ENCODE measurements at regions not wholly inside any gene's neighbourhood (a gene's known extent, or its start where the extent isn't known, plus 50 kb on each side); places are given as distances from the start of the nearest gene placed in this dataset.

GRCh38 chr5:89253666-89254352, 370.8 kb upstream of the MEF2C start:
- DNase-seq: peak; percentile 75

- no peak for DNase-seq
These were observed 363.9 kb upstream of the MEF2C start for GRCh38 chr5:89246864-89247263.

GRCh38 chr5:89246252-89246651, 363.3 kb upstream of the MEF2C start:
- peak; percentile 49 for DNase-seq

- no peak for DNase-seq
These were observed 360.6 kb upstream of the MEF2C start for GRCh38 chr5:89243611-89244010.

- DNase-seq: peak; percentile 80
These were observed 358.2 kb upstream of the MEF2C start for GRCh38 chr5:89241186-89241585.

GRCh38 chr5:89236900-89237299, 353.9 kb upstream of the MEF2C start:
- DNase-seq: peak; percentile 18

GRCh38 chr5:89233462-89233861, 350.5 kb upstream of the MEF2C start:
- no peak for DNase-seq

GRCh38 chr5:89232139-89232603, 349.2 kb upstream of the MEF2C start:
- peak; percentile 16 for DNase-seq

GRCh38 chr5:89230178-89230577, 347.2 kb upstream of the MEF2C start:
- DNase-seq: no peak

GRCh38 chr5:89229331-89230070, 346.5 kb upstream of the MEF2C start:
- DNase-seq: no peak

- no peak for DNase-seq
These were observed 345.4 kb upstream of the MEF2C start for GRCh38 chr5:89228355-89228754.

- no peak for DNase-seq
These were observed 335.4 kb upstream of the MEF2C start for GRCh38 chr5:89218364-89218763.

GRCh38 chr5:89216606-89217005, 333.6 kb upstream of the MEF2C start:
- DNase-seq: peak; percentile 52

- DNase-seq: peak; percentile 90
These were observed 330.6 kb upstream of the MEF2C start for GRCh38 chr5:89213573-89213972.

GRCh38 chr5:89211836-89212235, 328.9 kb upstream of the MEF2C start:
- peak; percentile 95 for DNase-seq

GRCh38 chr5:89208811-89209210, 325.8 kb upstream of the MEF2C start:
- DNase-seq: no peak

- no peak for DNase-seq
These were observed 325.4 kb upstream of the MEF2C start for GRCh38 chr5:89208392-89208791.

GRCh38 chr5:89204756-89205155, 321.8 kb upstream of the MEF2C start:
- DNase-seq: peak; percentile 76

GRCh38 chr5:89203611-89204010, 320.6 kb upstream of the MEF2C start:
- DNase-seq: no peak

- DNase-seq: no peak
These were observed 317.9 kb upstream of the MEF2C start for GRCh38 chr5:89200899-89201298.

GRCh38 chr5:89199306-89199705, 316.3 kb upstream of the MEF2C start:
- DNase-seq: no peak

- DNase-seq: no peak
These were observed 308.4 kb upstream of the MEF2C start for GRCh38 chr5:89191374-89191773.

GRCh38 chr5:89190515-89191265, 307.7 kb upstream of the MEF2C start:
- no peak for DNase-seq
